Keratinocyte (primary cell): ENCODE measurements at regions not wholly inside any gene's neighbourhood (a gene's known extent, or its start where the extent isn't known, plus 50 kb on each side); places are given as distances from the start of the nearest gene placed in this dataset.

Experiments
- DNase-seq: peaks from one replicate; pipeline ENCODE4 v3.0.0-alpha.2; 2011; ENCODE audit warnings: low read depth, missing footprints, low spot score
- FAIRE-seq: peaks from 2 replicates; lab custom pipeline; 2011; peaks lifted over from hg19 to GRCh38; lab: Jason Lieb, UNC
- H2AFZ ChIP-seq: 2 replicates; pipeline ENCODE4 v1.6.0; 2012; ENCODE audit warnings: low read length, control low read depth, inconsistent platforms; ENCODE audit not compliant: control insufficient read depth
- H3K27ac ChIP-seq: 2 replicates; pipeline ENCODE4 v1.5.1; 2011; ENCODE audit warnings: low read length; ENCODE audit not compliant: control insufficient read depth, insufficient read depth
- H3K27me3 ChIP-seq: 3 replicates; pipeline ENCODE4 v1.6.0; 2011; ENCODE audit warnings: low read length; ENCODE audit not compliant: control insufficient read depth, insufficient read depth; ENCODE audit errors: extremely low read depth
- H3K36me3 ChIP-seq, 2 experiments: 2 replicates in 1 of 2; 3 replicates in 1 of 2; pipeline ENCODE4 v1.5.1; 2011; ENCODE audit warnings: low read length in 2 of 2, mild to moderate bottlenecking in 1 of 2; ENCODE audit not compliant: control insufficient read depth in 2 of 2, insufficient read depth in 2 of 2; ENCODE audit errors: extremely low read depth in 1 of 2
- H3K4me1 ChIP-seq: 3 replicates; pipeline ENCODE4 v1.5.1; 2011; ENCODE audit warnings: low read length; ENCODE audit not compliant: control insufficient read depth, insufficient read depth; ENCODE audit errors: extremely low read depth
- H3K4me2 ChIP-seq: 3 replicates; pipeline ENCODE4 v1.6.0; 2011; ENCODE audit warnings: low read depth, low read length; ENCODE audit not compliant: control insufficient read depth, insufficient read depth; ENCODE audit errors: extremely low read depth
- H3K4me3 ChIP-seq, 3 experiments: fragments of 200-600 bp in 1 of 3; sonication (generic) in 1 of 3; 2 replicates in 2 of 3; 3 replicates in 1 of 3; pipeline ENCODE4 v1.5.1; 2011 to 2016; ENCODE audit warnings: low read length in 3 of 3, mild to moderate bottlenecking in 3 of 3, control low read depth in 2 of 3, inconsistent platforms in 1 of 3, low read depth in 1 of 3, mixed read lengths in 1 of 3, mixed run types in 1 of 3, moderate library complexity in 1 of 3; ENCODE audit not compliant: control insufficient read depth in 2 of 3, insufficient read depth in 2 of 3; ENCODE audit errors: extremely low read depth in 1 of 3
- H3K79me2 ChIP-seq: 2 replicates; pipeline ENCODE4 v1.6.0; 2012; ENCODE audit warnings: low read length; ENCODE audit not compliant: control insufficient read depth, insufficient read depth
- H3K9ac ChIP-seq: 3 replicates; pipeline ENCODE4 v1.6.0; 2011; ENCODE audit warnings: low read length; ENCODE audit not compliant: control insufficient read depth, insufficient read depth; ENCODE audit errors: extremely low read depth
- H3K9me1 ChIP-seq: 3 replicates; pipeline ENCODE4 v1.6.0; 2011; ENCODE audit warnings: low read length; ENCODE audit not compliant: control insufficient read depth, insufficient read depth; ENCODE audit errors: extremely low read depth
- H3K9me3 ChIP-seq: 2 replicates; pipeline ENCODE4 v1.5.1; 2012; ENCODE audit warnings: low read depth, low read length; ENCODE audit not compliant: control insufficient read depth
- H4K20me1 ChIP-seq: 3 replicates; pipeline ENCODE4 v1.6.0; 2011; ENCODE audit warnings: low read length; ENCODE audit not compliant: control insufficient read depth, insufficient read depth; ENCODE audit errors: extremely low read depth
- EZH2 ChIP-seq: IDR thresholded peaks from one replicate; pipeline ENCODE4 v1.6.1; 2012; ENCODE audit warnings: inconsistent platforms, mild to moderate bottlenecking, low read length, moderate library complexity
- dilution Hi-C: fragments of 300-500 bp; cut with MboI; formaldehyde crosslinking; loops from one replicate; pipeline ENCODE4 v1.7.0; 2020; ENCODE audit warnings: low sequenced_read_pairs; ENCODE audit not compliant: extremely low pct_ligation_motif_present
- TF ChIP-seq, protein P1 (sequence below), 3 experiments: IDR thresholded peaks in 1 of 3; conservative IDR thresholded peaks in 1 of 3; optimal IDR thresholded peaks in 1 of 3; 2 replicates in 2 of 3; 3 replicates in 1 of 3; pipeline versions ENCODE3 to v1.5.1; 2011; ENCODE audit warnings: low read length in 3 of 3, mild to moderate bottlenecking in 3 of 3, moderate library complexity in 2 of 3, control low read depth in 1 of 3, inconsistent platforms in 1 of 3; ENCODE audit not compliant: insufficient read depth in 2 of 3; ENCODE audit errors: extremely low read depth in 1 of 3

DNA sequence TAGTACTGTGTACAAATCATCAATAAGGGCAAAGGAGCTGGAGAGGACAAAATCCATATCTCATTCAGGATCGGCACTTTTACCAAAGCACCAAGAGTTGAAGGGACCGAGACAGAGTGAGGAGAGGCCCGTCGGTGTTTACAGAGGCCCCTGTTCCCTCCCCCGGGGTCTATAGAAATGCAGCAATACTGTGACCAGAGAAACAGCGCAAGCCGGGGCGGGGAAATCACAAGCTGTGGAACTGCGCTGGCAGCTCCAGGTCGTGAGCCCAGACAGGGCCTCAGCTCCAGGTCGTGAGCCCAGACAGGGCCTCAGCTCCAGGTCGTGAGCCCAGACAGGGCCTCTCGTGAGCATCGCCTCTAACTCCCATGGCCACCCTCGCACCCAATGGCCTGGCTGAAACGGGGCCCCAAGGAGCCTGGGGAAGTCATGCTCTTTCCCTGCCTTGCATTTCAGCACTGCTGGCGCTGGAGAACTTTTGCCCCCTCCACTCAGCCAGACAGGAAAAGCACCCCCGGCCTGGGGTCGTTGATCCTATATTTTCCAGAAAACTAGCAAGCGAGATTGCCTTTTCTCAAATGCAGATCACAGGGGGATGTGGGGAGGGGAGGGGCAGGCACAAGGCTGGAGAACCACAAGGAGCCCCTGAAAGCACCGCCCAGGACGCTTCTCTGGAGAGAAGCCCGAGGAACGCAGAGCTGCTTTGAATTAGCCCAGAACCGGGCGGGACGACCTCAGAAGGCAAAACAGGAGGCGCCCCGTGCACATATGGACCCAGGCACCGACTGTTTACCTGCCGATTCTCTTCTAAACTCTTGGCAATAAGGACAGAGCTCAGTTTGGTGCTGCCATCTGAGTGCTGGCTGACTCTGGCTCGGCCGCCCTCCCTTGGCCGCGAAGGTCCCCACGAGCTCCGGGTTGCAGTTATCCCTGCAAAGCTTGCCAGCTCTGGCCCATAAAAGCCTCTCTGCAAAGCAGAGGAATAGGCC lies 223.7 kb downstream of the ACKR3 start:
- no peak for TF ChIP-seq EZH2
- TF ChIP-seq, protein P1, sequence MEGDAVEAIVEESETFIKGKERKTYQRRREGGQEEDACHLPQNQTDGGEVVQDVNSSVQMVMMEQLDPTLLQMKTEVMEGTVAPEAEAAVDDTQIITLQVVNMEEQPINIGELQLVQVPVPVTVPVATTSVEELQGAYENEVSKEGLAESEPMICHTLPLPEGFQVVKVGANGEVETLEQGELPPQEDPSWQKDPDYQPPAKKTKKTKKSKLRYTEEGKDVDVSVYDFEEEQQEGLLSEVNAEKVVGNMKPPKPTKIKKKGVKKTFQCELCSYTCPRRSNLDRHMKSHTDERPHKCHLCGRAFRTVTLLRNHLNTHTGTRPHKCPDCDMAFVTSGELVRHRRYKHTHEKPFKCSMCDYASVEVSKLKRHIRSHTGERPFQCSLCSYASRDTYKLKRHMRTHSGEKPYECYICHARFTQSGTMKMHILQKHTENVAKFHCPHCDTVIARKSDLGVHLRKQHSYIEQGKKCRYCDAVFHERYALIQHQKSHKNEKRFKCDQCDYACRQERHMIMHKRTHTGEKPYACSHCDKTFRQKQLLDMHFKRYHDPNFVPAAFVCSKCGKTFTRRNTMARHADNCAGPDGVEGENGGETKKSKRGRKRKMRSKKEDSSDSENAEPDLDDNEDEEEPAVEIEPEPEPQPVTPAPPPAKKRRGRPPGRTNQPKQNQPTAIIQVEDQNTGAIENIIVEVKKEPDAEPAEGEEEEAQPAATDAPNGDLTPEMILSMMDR (optimal IDR thresholded peaks at IDR 0.05 in 1 of 3, IDR thresholded peaks at IDR 0.05 in 1 of 3, conservative IDR thresholded peaks at IDR 0.05 in 1 of 3; ENCODE audit: extremely low read depth in 1 of 3, insufficient read depth in 2 of 3, low read length in 3 of 3), result no peak
- no peak overlapping the region for H3K27ac ChIP-seq
- no peak overlapping the region for H3K9ac ChIP-seq
- H3K4me3 ChIP-seq, result no peak overlapping the region
- H3K36me3 ChIP-seq, result no peaks in the 10 kb centered on the region
- H3K79me2 ChIP-seq, result no peaks in the 10 kb centered on the region
- H3K27me3 ChIP-seq, result peaks cover 5% of the 10 kb centered on the region
- no peak overlapping the region for H2AFZ ChIP-seq
- dilution Hi-C loops, result no loop called here
- no peaks in the 10 kb centered on the region for H3K9me1 ChIP-seq
- H3K4me1 ChIP-seq, result no peaks in the 10 kb centered on the region
- H4K20me1 ChIP-seq, result no peaks in the 10 kb centered on the region
- no peak overlapping the region for H3K4me2 ChIP-seq
- FAIRE-seq (no peak), DNase-seq (no peak)
- no peaks in the 10 kb centered on the region for H3K9me3 ChIP-seq

GRCh38 chr2:236794176-236794957 lies 224.7 kb downstream of the ACKR3 start:
- no peak for FAIRE-seq

More at GRCh38 chr2:236794176-236794957, 224.7 kb downstream of the ACKR3 start:
- H3K4me1 ChIP-seq, result no peaks in the 10 kb centered on the region
- no peak overlapping the region for H2AFZ ChIP-seq
- H3K9me3 ChIP-seq, result no peaks in the 10 kb centered on the region
- H3K9me1 ChIP-seq, result no peaks in the 10 kb centered on the region
- dilution Hi-C loops, result no loop called here
- no peaks in the 10 kb centered on the region for H3K79me2 ChIP-seq
- H3K36me3 ChIP-seq, result no peaks in the 10 kb centered on the region
- H3K9ac ChIP-seq, result no peak overlapping the region
- no peak overlapping the region for H3K4me2 ChIP-seq
- no peak for DNase-seq
- no peak overlapping the region for H3K4me3 ChIP-seq
- no peaks in the 10 kb centered on the region for H4K20me1 ChIP-seq
- no peak overlapping the region for H3K27ac ChIP-seq
- no peak for TF ChIP-seq EZH2
- TF ChIP-seq, protein P1 (optimal IDR thresholded peaks at IDR 0.05 in 1 of 3, IDR thresholded peaks at IDR 0.05 in 1 of 3, conservative IDR thresholded peaks at IDR 0.05 in 1 of 3; ENCODE audit: extremely low read depth in 1 of 3, insufficient read depth in 2 of 3, low read length in 3 of 3), result no peak
- H3K27me3 ChIP-seq, result peaks cover 5% of the 10 kb centered on the region
